WTC11 (cell line): ENCODE measurements at regions not wholly inside any gene's neighbourhood (a gene's known extent, or its start where the extent isn't known, plus 50 kb on each side); places are given as distances from the start of the nearest gene placed in this dataset.

Source experiments
- ATAC-seq: fragments of 200-7000 bp; cut with Tn5 transposase; 2 replicates; pipeline ENCODE4 v1.10.0; 2021; ENCODE audit warnings: mild to moderate bottlenecking, moderate library complexity
- CTCF ChIA-PET: fragments of 300-600 bp; sonication (Branson Sonifier 250); formaldehyde crosslinking; loops from one replicate; lab custom pipeline; 2021; ENCODE audit warnings: antibody characterized with exemption; lab: Charles Lee
- POLR2A ChIA-PET: fragments of 350-600 bp; sonication (Branson Sonifier 250); formaldehyde crosslinking; loops from one replicate; lab custom pipeline; 2021; ENCODE audit warnings: antibody characterized with exemption; lab: Charles Lee
- DNase-seq: peaks from one replicate; pipeline ENCODE4 v3.0.0; 2021; ENCODE audit warnings: low spot score
- H3K27ac Mint-ChIP-seq: 2 replicates; pipeline ENCODE4 v1.8.0; 2021; ENCODE audit warnings: mixed read lengths
- H3K27me3 Mint-ChIP-seq: 2 replicates; pipeline ENCODE4 v1.8.0; 2021; ENCODE audit warnings: low read depth, mild to moderate bottlenecking, moderate library complexity, mixed read lengths
- H3K36me3 Mint-ChIP-seq: 2 replicates; pipeline ENCODE4 v1.8.0; 2021; ENCODE audit warnings: mixed read lengths
- H3K4me1 Mint-ChIP-seq: 2 replicates; pipeline ENCODE4 v1.8.0; 2022; ENCODE audit warnings: mixed read lengths
- H3K4me3 Mint-ChIP-seq: 2 replicates; pipeline ENCODE4 v1.8.0; 2021; ENCODE audit warnings: mild to moderate bottlenecking, moderate library complexity, mixed read lengths
- H3K9me3 Mint-ChIP-seq: 2 replicates; pipeline ENCODE4 v1.8.0; 2021; ENCODE audit warnings: mixed read lengths
- AR ChIP-seq: fragments of 250-450 bp; sonication (Bioruptor Pico); IDR thresholded peaks from 2 replicates; pipeline ENCODE4 v1.9.0; 2021; ENCODE audit warnings: mild to moderate bottlenecking
- CBFB ChIP-seq: sonication (generic); formaldehyde crosslinking; IDR thresholded peaks from 2 replicates; pipeline ENCODE4 v1.8.1; 2022; ENCODE audit warnings: mild to moderate bottlenecking, low read depth, missing genetic modification reagents
- E2F4 ChIP-seq: sonication (generic); formaldehyde crosslinking; IDR thresholded peaks from 2 replicates; pipeline ENCODE4 v1.8.1; 2022; ENCODE audit warnings: low read depth, mild to moderate bottlenecking, moderate library complexity, missing genetic modification reagents, borderline replicate concordance
- EMX1 ChIP-seq: fragments of 250-450 bp; sonication (Bioruptor Pico); IDR thresholded peaks from 2 replicates; pipeline ENCODE4 v1.8.0; 2021; ENCODE audit warnings: mild to moderate bottlenecking
- FOXJ3 ChIP-seq: sonication (generic); formaldehyde crosslinking; IDR thresholded peaks from 2 replicates; pipeline ENCODE4 v1.9.0; 2021; ENCODE audit warnings: missing genetic modification reagents, mild to moderate bottlenecking, borderline replicate concordance
- FOXP1 ChIP-seq: sonication (generic); formaldehyde crosslinking; IDR thresholded peaks from 2 replicates; pipeline ENCODE4 v1.8.0; 2022; ENCODE audit warnings: missing genetic modification reagents, mild to moderate bottlenecking, moderate library complexity, borderline replicate concordance
- GRHL2 ChIP-seq: fragments of 250-450 bp; sonication (Bioruptor Pico); IDR thresholded peaks from 2 replicates; pipeline ENCODE4 v1.8.0; 2022; ENCODE audit warnings: mild to moderate bottlenecking, moderate library complexity; ENCODE audit not compliant: insufficient replicate concordance, severe bottlenecking
- JAZF1 ChIP-seq: fragments of 250-450 bp; sonication (Bioruptor Pico); IDR thresholded peaks from 2 replicates; pipeline ENCODE4 v1.9.0; 2021; ENCODE audit warnings: moderate library complexity, mild to moderate bottlenecking, inconsistent platforms
- JUN ChIP-seq: sonication (generic); formaldehyde crosslinking; IDR thresholded peaks from 2 replicates; pipeline ENCODE4 v1.8.0; 2023; ENCODE audit warnings: mild to moderate bottlenecking, missing genetic modification reagents
- MLX ChIP-seq: sonication (generic); formaldehyde crosslinking; IDR thresholded peaks from 2 replicates; pipeline ENCODE4 v1.8.1; 2023; ENCODE audit warnings: mild to moderate bottlenecking, missing genetic modification reagents, moderate library complexity
- NR3C1 ChIP-seq: sonication (generic); formaldehyde crosslinking; conservative IDR thresholded peaks from 2 replicates; pipeline ENCODE4 v1.8.1; 2023; ENCODE audit warnings: low read depth, mild to moderate bottlenecking, missing genetic modification reagents
- SMAD3 ChIP-seq: sonication (generic); formaldehyde crosslinking; IDR thresholded peaks from 2 replicates; pipeline ENCODE4 v1.8.0; 2022; ENCODE audit warnings: missing genetic modification reagents, mild to moderate bottlenecking, borderline replicate concordance
- SOX15 ChIP-seq: fragments of 250-450 bp; sonication (Bioruptor Pico); IDR thresholded peaks from 2 replicates; pipeline ENCODE4 v1.9.0; 2021; ENCODE audit warnings: mild to moderate bottlenecking
- TEAD1 ChIP-seq: sonication (generic); formaldehyde crosslinking; IDR thresholded peaks from 2 replicates; pipeline ENCODE4 v1.8.0; 2022; ENCODE audit warnings: mild to moderate bottlenecking, missing genetic modification reagents
- TEAD4 ChIP-seq: sonication (generic); formaldehyde crosslinking; IDR thresholded peaks from 2 replicates; pipeline ENCODE4 v1.8.0; 2022; ENCODE audit warnings: mild to moderate bottlenecking, missing genetic modification reagents
- TP53 ChIP-seq: sonication (generic); formaldehyde crosslinking; IDR thresholded peaks from 2 replicates; pipeline ENCODE4 v1.8.1; 2023; ENCODE audit warnings: mild to moderate bottlenecking, missing genetic modification reagents
- ZBTB21 ChIP-seq: sonication (generic); formaldehyde crosslinking; IDR thresholded peaks from 2 replicates; pipeline ENCODE4 v1.8.1; 2023; ENCODE audit warnings: mild to moderate bottlenecking, missing genetic modification reagents, borderline replicate concordance
- ZBTB43 ChIP-seq: sonication (generic); formaldehyde crosslinking; IDR thresholded peaks from 2 replicates; pipeline ENCODE4 v1.8.1; 2023; ENCODE audit warnings: mild to moderate bottlenecking, missing genetic modification reagents
- ZNF232 ChIP-seq: sonication (generic); formaldehyde crosslinking; IDR thresholded peaks from 2 replicates; pipeline ENCODE4 v1.8.0; 2022; ENCODE audit warnings: mild to moderate bottlenecking, missing genetic modification reagents

GRCh38 chr17:56656701-56657327 lies 63.3 kb downstream of the NOG start:
- ChIA-PET CTCF (interaction anchor here (0.8 to 1.3 kb wide), 5 partner anchors 23 to 157 kb away, joined by 3 to 5 read pairs (median 3); partner anchors contain the start of gene NOG), POLR2A (interaction anchor here (0.9 kb wide), 1 partner anchor 63 kb away, joined by 3 read pairs; the partner anchor contains the start of gene NOG)
- no peak for ATAC-seq

GRCh38 chr17:56658648-56659047 lies 65.1 kb downstream of the NOG start:
- TF ChIP-seq ZNF232 (CRISPR knock-in tag), result no peak
- no peak for TF ChIP-seq TEAD1
- TF ChIP-seq AR (CRISPR knock-in tag), result no peak
- peaks cover 4% of the 10 kb centered on the region; the same call in 1 of the 2 replicates for H3K27me3 Mint-ChIP-seq
- no peak for DNase-seq
- H3K27ac Mint-ChIP-seq, result no peak overlapping the region
- no peak for ATAC-seq
- peaks cover 7% of the 10 kb centered on the region for H3K4me1 Mint-ChIP-seq
- ChIA-PET POLR2A (no interaction called here), CTCF (interaction anchor here (1.1 kb wide), 1 partner anchor 121 kb away, joined by 3 read pairs; no protein-coding TSS in a partner anchor)
- H3K9me3 Mint-ChIP-seq, result peaks cover 4% of the 10 kb centered on the region; the same call in 1 of the 2 replicates
- H3K4me3 Mint-ChIP-seq, result no peak overlapping the region
- H3K36me3 Mint-ChIP-seq, result no peaks in the 10 kb centered on the region

More at GRCh38 chr17:56656701-56657327, 63.3 kb downstream of the NOG start:
- H3K9me3 Mint-ChIP-seq, result peaks cover 4% of the 10 kb centered on the region
- H3K27ac Mint-ChIP-seq, result no peak overlapping the region
- H3K4me1 Mint-ChIP-seq, result peaks cover 8% of the 10 kb centered on the region
- DNase-seq, result no peak
- no peaks in the 10 kb centered on the region for H3K36me3 Mint-ChIP-seq
- H3K27me3 Mint-ChIP-seq, result peaks cover 4% of the 10 kb centered on the region; the same call in 1 of the 2 replicates
- TF ChIP-seq ZNF232 (CRISPR knock-in tag), result no peak
- TF ChIP-seq FOXP1 (CRISPR knock-in tag), result no peak
- no peak overlapping the region for H3K4me3 Mint-ChIP-seq

GRCh38 chr17:56659622-56660021 lies 66.1 kb downstream of the NOG start:
- Mint-ChIP-seq H3K36me3 (no peaks in the 10 kb centered on the region), H3K4me1 (peaks cover 5% of the 10 kb centered on the region), H3K4me3 (no peak overlapping the region), H3K9me3 (peaks cover 4% of the 10 kb centered on the region; the same call in 1 of the 2 replicates), H3K27me3 (peaks cover 4% of the 10 kb centered on the region; the same call in 1 of the 2 replicates), H3K27ac (no peak overlapping the region)
- no peak for TF ChIP-seq ZNF232 (CRISPR knock-in tag)
- no peak for TF ChIP-seq TEAD4 (CRISPR knock-in tag)
- ATAC-seq, result no peak
- POLR2A ChIA-PET, result no interaction called here
- DNase-seq, result no peak
- CTCF ChIA-PET, result interaction anchor here (1.0 kb wide), 1 partner anchor 56 kb away, joined by 3 read pairs; no protein-coding TSS in a partner anchor

GRCh38 chr17:56661906-56662305 lies 68.4 kb downstream of the NOG start:
- H3K4me3 Mint-ChIP-seq, result no peak overlapping the region
- no peak for ATAC-seq
- POLR2A ChIA-PET, result no interaction called here
- TF ChIP-seq NR3C1 (no peak), SMAD3 (no peak), SOX15 (CRISPR knock-in tag) (no peak), FOXJ3 (CRISPR knock-in tag) (no peak), MLX (no peak), JAZF1 (CRISPR knock-in tag) (no peak), GRHL2 (CRISPR knock-in tag) (no peak), JUN (CRISPR knock-in tag) (no peak), ZBTB21 (CRISPR knock-in tag) (no peak), ZBTB43 (CRISPR knock-in tag) (no peak), E2F4 (no peak), EMX1 (CRISPR knock-in tag) (no peak), AR (CRISPR knock-in tag) (no peak), TP53 (CRISPR knock-in tag) (no peak), CBFB (CRISPR knock-in tag) (no peak)
- peaks cover 4% of the 10 kb centered on the region; the same call in 1 of the 2 replicates for H3K9me3 Mint-ChIP-seq
- H3K27ac Mint-ChIP-seq, result no peak overlapping the region
- no peaks in the 10 kb centered on the region for H3K27me3 Mint-ChIP-seq
- peaks cover 4% of the 10 kb centered on the region for H3K4me1 Mint-ChIP-seq
- no peaks in the 10 kb centered on the region for H3K36me3 Mint-ChIP-seq
- no peak for DNase-seq
- CTCF ChIA-PET, result interaction anchor here (1.3 kb wide), 1 partner anchor 68 kb away, joined by 4 read pairs; the partner anchor contains the start of gene NOG
